ENCODE measurements at regions not wholly inside any gene's neighbourhood (a gene's known extent, or its start where the extent isn't known, plus 50 kb on each side); places are given as distances from the start of the nearest gene placed in this dataset.

DNA sequence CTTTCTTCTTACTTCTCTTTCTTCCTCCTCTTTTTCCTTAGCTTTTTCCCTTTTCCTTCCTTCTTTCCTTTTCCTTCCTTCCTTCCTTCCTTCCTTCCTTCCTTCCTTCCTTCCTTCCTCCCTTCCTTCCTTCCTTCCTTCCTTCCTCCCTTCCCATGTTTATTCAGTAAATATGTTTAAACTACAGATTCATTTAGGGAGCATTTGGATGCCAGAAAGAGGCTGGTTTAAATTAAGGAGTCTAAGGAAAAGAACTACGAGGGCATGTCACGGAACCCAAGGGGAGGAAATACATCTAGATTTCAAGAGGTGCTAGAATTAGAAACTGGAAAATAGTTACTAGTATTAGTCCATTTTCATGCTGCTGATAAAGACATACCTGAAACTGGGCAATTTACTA, 320.0 kb upstream of the ARRDC3 start:
- TF ChIP-seq POLR2A (IDR thresholded peaks at IDR 0.05; ENCODE audit: low read length), result no peak
- TF ChIP-seq GATA1 (IDR thresholded peaks at IDR 0.05; ENCODE audit: low read depth, low read length), result no peak
